ENCODE measurements at regions not wholly inside any gene's neighbourhood (a gene's known extent, or its start where the extent isn't known, plus 50 kb on each side); places are given as distances from the start of the nearest gene placed in this dataset.

DNA sequence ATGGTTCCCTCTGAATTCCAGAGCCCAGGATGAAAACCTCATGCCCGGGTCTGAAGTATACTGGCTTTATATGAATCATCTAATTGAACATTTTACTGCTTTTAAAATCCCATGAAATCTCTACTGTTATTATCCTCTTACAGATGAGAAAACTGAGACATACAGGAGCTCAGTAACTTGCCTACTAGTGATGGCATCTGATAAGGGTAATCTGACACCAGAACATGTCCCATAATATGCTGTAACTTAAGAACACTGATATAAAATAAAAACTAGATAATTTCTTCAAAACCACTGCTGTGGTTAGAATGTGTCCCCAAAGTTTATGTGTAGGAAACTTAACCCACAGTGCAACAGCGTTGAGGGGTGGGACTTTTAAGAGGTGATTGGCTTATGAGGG is 219.6 kb upstream of the TMTC1 start (continued):
- TF ChIP-seq SP7 (tag by site-specific recombination; IDR thresholded peaks at IDR 0.05) (peak; percentile 79), ZNF560 (tag by site-specific recombination; IDR thresholded peaks at IDR 0.05; ENCODE audit: borderline replicate concordance) (no peak), ZNF248 (tag by site-specific recombination; IDR thresholded peaks at IDR 0.05) (no peak), SCRT1 (tag by site-specific recombination; IDR thresholded peaks at IDR 0.05; ENCODE audit: borderline replicate concordance) (peak; percentile 27; the same call in 1 of the 2 replicates), YY1 (tag by site-specific recombination; IDR thresholded peaks at IDR 0.05) (no peak), ZNF155 (tag by site-specific recombination; IDR thresholded peaks at IDR 0.05) (no peak)

DNA sequence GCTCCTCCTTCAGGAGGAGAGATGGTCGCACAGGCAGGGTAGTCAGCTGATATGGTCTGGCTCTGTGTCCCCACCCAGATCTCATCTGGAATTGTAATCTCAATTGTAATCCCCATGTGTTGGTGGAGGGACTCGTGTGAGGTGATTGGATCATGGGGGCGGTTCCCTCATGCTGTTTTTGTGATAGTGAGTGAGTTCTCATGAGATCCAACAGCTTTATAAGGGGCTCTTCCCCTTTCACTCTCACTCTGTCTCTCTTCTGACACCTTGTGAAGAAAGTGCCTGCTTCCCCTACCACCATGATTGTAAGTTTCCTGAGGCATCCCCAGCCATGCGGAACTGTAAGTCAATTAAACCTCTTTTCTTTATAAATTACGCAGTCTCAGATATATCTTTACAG is 218.9 kb upstream of the TMTC1 start:
- H3K27ac ChIP-seq (ENCODE audit: extremely low read depth, low read depth, low read length): no peak overlapping the region
- CTCF ChIA-PET: interaction anchor here (0.5 to 0.7 kb wide), 3 partner anchors 13 to 457 kb away, joined by 3 to 4 read pairs (median 3); no protein-coding TSS in a partner anchor
- H3K4me1 ChIP-seq (ENCODE audit: control insufficient read depth, insufficient read depth, low read length): peaks cover 2% of the 10 kb centered on the region; the same call in 1 of the 2 replicates
- POLR2A ChIA-PET: no interaction called here
- no peaks in the 10 kb centered on the region for H3K36me3 ChIP-seq (ENCODE audit: control insufficient read depth in 2 of 2, insufficient read depth in 1 of 2, low read length in 2 of 2)
- no peaks in the 10 kb centered on the region for H3K9me3 ChIP-seq (ENCODE audit: control insufficient read depth, insufficient read depth, low read depth, low read length)
- H3K4me3 ChIP-seq (ENCODE audit: low read depth, low read length): no peak overlapping the region
- no peak for TF ChIP-seq KLF16 (tag by site-specific recombination; IDR thresholded peaks at IDR 0.05)
- TF ChIP-seq ZNF133 (tag by site-specific recombination; IDR thresholded peaks at IDR 0.05): peak; percentile 71; the same call in 1 of the 2 replicates
- no peak for TF ChIP-seq REPIN1 (tag by site-specific recombination; IDR thresholded peaks at IDR 0.05; ENCODE audit: low read depth)
- no peak for TF ChIP-seq ZNF549 (tag by site-specific recombination; IDR thresholded peaks at IDR 0.05)

DNA sequence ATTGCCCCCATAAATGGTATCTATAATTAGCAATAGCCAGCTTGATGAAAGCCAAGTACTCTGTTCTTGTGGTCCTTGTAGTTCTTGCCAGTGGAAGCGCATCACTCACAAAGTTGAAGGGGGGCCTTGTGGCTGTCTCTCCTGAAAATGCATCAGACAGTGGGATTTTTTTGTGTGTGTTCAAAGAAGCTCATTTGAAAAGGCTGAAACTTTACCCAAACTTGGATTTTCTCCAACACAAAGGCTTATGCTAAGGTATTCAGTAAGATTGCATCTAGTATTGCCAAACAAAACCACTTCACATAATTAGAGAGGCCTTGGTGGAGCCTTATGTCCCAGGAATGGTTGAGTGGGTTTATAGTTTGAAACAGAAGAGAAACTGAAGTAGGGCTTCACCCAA is 216.7 kb upstream of the TMTC1 start:
- Histone ChIP-seq H3K4me1 (ENCODE audit: control insufficient read depth, insufficient read depth, low read length) (peaks cover 2% of the 10 kb centered on the region; the same call in 1 of the 2 replicates), H3K36me3 (ENCODE audit: control insufficient read depth in 2 of 2, insufficient read depth in 1 of 2, low read length in 2 of 2) (no peaks in the 10 kb centered on the region), H3K9me3 (ENCODE audit: control insufficient read depth, insufficient read depth, low read depth, low read length) (no peaks in the 10 kb centered on the region), H3K4me3 (ENCODE audit: low read depth, low read length) (no peak overlapping the region), H3K27ac (ENCODE audit: extremely low read depth, low read depth, low read length) (no peak overlapping the region)
- CTCF ChIA-PET: interaction anchor here (0.9 kb wide), 1 partner anchor 110 kb away, joined by 5 read pairs; no protein-coding TSS in a partner anchor
- POLR2A ChIA-PET: no interaction called here
- 0 out of 2 replicates have a peak, but pooled peaks have one; percentile 32 for TF ChIP-seq IKZF3 (tag by site-specific recombination; IDR thresholded peaks at IDR 0.05)
- TF ChIP-seq ZNF311 (tag by site-specific recombination; IDR thresholded peaks at IDR 0.05; ENCODE audit: borderline replicate concordance): no peak
- peak; percentile 40; the same call in 1 of the 2 replicates for TF ChIP-seq OSR2 (tag by site-specific recombination; IDR thresholded peaks at IDR 0.05)
- TF ChIP-seq ZNF2 (tag by site-specific recombination; IDR thresholded peaks at IDR 0.05): no peak
- TF ChIP-seq, protein P1, sequence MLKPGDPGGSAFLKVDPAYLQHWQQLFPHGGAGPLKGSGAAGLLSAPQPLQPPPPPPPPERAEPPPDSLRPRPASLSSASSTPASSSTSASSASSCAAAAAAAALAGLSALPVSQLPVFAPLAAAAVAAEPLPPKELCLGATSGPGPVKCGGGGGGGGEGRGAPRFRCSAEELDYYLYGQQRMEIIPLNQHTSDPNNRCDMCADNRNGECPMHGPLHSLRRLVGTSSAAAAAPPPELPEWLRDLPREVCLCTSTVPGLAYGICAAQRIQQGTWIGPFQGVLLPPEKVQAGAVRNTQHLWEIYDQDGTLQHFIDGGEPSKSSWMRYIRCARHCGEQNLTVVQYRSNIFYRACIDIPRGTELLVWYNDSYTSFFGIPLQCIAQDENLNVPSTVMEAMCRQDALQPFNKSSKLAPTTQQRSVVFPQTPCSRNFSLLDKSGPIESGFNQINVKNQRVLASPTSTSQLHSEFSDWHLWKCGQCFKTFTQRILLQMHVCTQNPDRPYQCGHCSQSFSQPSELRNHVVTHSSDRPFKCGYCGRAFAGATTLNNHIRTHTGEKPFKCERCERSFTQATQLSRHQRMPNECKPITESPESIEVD (tag by site-specific recombination; IDR thresholded peaks at IDR 0.05): peak; percentile 52
- TF ChIP-seq ZIC2 (tag by site-specific recombination; IDR thresholded peaks at IDR 0.05): no peak
- 0 out of 2 replicates have a peak, but pooled peaks have one; percentile 24 for TF ChIP-seq ZBTB17 (tag by site-specific recombination; IDR thresholded peaks at IDR 0.05)
- TF ChIP-seq, protein P2, sequence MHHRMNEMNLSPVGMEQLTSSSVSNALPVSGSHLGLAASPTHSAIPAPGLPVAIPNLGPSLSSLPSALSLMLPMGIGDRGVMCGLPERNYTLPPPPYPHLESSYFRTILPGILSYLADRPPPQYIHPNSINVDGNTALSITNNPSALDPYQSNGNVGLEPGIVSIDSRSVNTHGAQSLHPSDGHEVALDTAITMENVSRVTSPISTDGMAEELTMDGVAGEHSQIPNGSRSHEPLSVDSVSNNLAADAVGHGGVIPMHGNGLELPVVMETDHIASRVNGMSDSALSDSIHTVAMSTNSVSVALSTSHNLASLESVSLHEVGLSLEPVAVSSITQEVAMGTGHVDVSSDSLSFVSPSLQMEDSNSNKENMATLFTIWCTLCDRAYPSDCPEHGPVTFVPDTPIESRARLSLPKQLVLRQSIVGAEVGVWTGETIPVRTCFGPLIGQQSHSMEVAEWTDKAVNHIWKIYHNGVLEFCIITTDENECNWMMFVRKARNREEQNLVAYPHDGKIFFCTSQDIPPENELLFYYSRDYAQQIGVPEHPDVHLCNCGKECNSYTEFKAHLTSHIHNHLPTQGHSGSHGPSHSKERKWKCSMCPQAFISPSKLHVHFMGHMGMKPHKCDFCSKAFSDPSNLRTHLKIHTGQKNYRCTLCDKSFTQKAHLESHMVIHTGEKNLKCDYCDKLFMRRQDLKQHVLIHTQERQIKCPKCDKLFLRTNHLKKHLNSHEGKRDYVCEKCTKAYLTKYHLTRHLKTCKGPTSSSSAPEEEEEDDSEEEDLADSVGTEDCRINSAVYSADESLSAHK (tag by site-specific recombination; IDR thresholded peaks at IDR 0.05): peak; percentile 54; the same call in 1 of the 2 replicates
- TF ChIP-seq SCRT2 (tag by site-specific recombination; IDR thresholded peaks at IDR 0.05): no peak
- TF ChIP-seq, protein P3, sequence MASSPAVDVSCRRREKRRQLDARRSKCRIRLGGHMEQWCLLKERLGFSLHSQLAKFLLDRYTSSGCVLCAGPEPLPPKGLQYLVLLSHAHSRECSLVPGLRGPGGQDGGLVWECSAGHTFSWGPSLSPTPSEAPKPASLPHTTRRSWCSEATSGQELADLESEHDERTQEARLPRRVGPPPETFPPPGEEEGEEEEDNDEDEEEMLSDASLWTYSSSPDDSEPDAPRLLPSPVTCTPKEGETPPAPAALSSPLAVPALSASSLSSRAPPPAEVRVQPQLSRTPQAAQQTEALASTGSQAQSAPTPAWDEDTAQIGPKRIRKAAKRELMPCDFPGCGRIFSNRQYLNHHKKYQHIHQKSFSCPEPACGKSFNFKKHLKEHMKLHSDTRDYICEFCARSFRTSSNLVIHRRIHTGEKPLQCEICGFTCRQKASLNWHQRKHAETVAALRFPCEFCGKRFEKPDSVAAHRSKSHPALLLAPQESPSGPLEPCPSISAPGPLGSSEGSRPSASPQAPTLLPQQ (tag by site-specific recombination; IDR thresholded peaks at IDR 0.05): no peak
- no peak for TF ChIP-seq ZNF404 (tag by site-specific recombination; IDR thresholded peaks at IDR 0.05)
- TF ChIP-seq SP7 (tag by site-specific recombination; IDR thresholded peaks at IDR 0.05): peak; percentile 36; the same call in 1 of the 2 replicates
- TF ChIP-seq ZNF416 (tag by site-specific recombination; IDR thresholded peaks at IDR 0.05): no peak
- no peak for TF ChIP-seq ZNF629 (tag by site-specific recombination; IDR thresholded peaks at IDR 0.05)
- peak; percentile 26; the same call in 1 of the 2 replicates for TF ChIP-seq GLIS1 (tag by site-specific recombination; IDR thresholded peaks at IDR 0.05)
- TF ChIP-seq, protein P4, sequence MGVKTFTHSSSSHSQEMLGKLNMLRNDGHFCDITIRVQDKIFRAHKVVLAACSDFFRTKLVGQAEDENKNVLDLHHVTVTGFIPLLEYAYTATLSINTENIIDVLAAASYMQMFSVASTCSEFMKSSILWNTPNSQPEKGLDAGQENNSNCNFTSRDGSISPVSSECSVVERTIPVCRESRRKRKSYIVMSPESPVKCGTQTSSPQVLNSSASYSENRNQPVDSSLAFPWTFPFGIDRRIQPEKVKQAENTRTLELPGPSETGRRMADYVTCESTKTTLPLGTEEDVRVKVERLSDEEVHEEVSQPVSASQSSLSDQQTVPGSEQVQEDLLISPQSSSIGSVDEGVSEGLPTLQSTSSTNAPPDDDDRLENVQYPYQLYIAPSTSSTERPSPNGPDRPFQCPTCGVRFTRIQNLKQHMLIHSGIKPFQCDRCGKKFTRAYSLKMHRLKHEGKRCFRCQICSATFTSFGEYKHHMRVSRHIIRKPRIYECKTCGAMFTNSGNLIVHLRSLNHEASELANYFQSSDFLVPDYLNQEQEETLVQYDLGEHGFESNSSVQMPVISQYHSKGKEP (tag by site-specific recombination; IDR thresholded peaks at IDR 0.05): peak; percentile 74
- TF ChIP-seq ZNF510 (tag by site-specific recombination; IDR thresholded peaks at IDR 0.05; ENCODE audit: insufficient replicate concordance): no peak

All from HEK293 (cell line).